GM18517 (cell line): ENCODE measurements at regions not wholly inside any gene's neighbourhood (a gene's known extent, or its start where the extent isn't known, plus 50 kb on each side); places are given as distances from the start of the nearest gene placed in this dataset.
"Not testable (repeated sequence)": the region's sequence is repeated elsewhere in the genome, so short reads cannot be mapped to it uniquely, and the experiment has no call there.

Experiments
- ATAC-seq: cut with Tn5 transposase; IDR thresholded peaks from one replicate; pipeline ENCODE4 v1.9.1; 2021; ENCODE audit warnings: mild to moderate bottlenecking, moderate library complexity; ENCODE audit not compliant: unreplicated experiment

DNA sequence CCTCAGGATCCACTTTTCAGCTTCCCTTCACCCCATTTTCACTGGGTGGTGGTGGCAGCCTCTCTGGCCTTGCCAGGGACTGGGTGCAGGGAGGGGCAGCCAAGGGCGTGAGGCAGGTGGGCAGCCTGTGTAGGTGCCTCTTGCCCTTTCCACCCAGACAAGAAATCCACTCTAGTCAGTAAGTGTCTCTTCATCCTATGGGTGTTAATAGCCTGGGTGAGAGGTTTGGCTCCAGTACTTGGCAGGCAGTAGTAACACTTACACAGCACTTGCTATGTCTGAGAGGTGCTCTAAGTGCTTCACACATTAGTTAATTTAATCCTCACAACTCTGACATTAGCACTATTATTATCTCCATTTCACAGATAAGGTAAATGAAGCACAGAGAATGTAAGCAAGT, 171.9 kb downstream of the EMP1 start:
- no peak for ATAC-seq

DNA sequence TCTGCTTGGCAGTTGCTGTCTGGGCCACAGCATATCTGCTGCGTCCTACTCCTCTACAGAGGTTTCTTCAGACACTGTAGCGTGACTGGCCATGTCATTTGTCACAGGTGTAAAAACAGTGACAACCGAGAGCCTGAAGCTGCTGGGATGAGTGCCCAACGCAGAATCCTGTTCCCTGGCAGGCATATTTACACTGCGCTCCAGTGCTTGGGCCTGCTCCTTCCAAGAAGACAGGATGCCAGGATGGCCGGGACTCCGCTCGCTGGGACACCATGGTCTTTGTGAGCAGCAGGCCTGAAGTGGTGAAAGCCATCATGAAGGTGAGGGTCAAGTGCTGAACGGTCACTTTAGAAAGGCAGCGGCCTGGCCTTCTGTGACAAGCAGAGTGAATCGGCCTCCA, 171.4 kb downstream of the EMP1 start:
- no peak for ATAC-seq

DNA sequence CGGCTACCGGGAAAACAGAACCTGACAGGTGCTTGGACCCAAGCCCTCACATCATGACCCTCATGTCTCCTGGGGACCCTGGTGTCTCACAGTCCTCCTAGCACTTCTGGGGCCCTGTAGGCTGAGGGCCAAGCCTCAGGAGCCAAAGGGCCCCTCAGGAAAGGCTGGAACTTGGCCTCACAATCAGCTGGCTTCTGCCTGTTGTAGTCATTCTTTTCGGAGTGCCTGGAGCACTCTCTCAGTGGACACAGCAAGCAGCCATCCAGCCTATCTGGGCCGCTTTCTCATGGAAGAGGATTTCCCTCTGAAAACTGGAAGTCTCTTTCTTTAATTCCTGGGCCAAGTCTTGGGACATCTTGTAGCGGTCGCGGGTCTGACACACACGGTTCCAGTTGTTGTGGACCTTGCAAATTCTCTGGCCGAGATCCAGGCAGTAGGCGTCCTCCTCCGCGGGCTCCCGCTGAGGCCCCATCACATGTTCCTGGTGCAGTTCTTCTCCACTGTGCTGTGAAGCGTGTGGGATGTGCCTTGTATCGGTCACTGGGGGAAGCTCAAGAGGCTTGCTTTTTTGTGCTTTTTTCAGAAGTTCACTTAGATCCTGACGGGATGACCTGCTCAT, 169.3 kb downstream of the EMP1 start:
- no peak for ATAC-seq

DNA sequence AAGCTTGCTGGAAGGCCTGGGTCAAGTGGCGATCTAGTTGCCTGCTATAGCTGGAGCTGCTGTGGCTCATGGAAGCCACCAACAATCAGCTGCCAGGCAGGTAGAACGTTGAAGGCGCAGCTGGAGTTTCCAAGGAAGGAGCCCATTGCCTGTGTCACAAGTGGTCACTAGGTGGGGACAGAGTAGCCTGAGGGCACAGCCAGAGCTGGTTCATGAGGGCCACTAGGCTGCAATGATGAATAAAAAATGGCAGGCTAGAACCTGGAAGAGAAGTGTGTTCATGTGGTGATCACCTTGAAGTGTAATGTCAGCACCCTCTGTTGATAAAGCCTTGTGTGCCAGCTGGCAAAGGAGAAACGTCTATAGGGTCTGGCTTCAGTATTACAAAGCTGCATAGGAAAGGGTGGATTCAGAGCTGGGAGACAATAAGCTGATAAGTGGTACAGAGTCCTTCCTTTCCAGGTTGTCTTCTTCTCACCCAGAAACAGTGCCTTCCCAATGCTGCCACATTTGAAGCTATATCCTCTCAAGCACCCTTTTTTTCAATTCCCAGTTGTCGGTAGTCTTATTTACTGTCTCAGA, 165.8 kb downstream of the EMP1 start:
- peak; percentile 93 for ATAC-seq

DNA sequence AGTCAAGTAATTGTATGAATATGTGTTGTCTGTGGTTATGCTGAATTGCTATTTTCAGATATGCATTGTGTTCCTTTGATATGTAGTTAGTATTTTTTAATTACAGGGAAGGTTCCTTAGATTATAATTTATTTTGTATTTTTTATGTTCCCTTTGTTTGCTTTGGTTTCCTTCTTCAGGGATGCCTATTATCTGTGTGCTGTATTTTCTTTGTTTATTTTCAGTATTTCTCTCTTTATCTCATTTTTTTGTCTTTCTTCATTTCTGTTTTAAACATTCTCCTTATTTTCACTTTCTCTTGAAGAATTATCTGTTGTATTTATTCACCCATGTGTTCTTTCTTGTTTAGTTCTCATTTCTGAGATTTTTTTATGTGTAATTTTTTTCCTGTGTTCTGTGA, 163.1 kb downstream of the EMP1 start:
- no peak for ATAC-seq

GRCh38 chr12:13358391-13358905, 161.9 kb downstream of the EMP1 start:
- no peak for ATAC-seq

DNA sequence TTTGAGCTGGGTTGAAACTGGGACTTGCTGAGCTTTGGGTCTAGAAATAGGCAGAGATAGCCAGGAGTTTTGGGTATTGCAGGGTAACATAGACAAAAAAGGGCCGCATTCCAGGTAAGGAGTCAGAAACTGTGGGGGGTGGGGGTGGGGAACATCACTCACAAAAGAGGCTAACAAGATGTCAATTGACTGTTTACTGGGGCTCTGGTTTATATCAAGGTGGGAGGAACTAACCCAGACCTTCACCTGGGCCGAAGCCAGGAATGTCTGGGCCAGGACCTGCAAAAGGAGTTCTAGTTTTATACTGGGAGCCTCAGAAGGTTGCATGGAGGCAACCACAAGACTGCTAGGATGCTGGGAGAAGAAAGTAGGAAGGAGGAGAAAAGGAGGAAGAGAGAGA, 154.4 kb downstream of the EMP1 start:
- ATAC-seq: no peak

DNA sequence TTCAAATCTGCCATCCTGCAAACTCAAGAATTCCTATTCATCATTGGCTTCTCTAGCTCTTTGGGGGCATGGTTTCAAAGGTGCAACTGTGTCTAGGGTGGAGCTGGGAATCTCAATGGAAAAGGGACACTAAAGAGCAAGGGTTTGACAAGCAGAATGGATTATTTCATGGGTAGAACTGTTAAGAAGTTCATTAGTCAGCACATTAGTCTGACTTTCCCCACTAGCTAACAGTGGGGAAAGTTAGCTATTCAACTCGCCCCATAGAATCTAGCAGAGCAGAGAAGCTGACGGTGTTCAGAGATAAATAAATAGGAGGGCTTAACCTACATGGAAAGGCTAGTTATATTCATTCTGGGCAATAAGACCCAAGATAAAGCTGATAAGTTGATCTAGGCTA, 153.9 kb downstream of the EMP1 start:
- no peak for ATAC-seq

DNA sequence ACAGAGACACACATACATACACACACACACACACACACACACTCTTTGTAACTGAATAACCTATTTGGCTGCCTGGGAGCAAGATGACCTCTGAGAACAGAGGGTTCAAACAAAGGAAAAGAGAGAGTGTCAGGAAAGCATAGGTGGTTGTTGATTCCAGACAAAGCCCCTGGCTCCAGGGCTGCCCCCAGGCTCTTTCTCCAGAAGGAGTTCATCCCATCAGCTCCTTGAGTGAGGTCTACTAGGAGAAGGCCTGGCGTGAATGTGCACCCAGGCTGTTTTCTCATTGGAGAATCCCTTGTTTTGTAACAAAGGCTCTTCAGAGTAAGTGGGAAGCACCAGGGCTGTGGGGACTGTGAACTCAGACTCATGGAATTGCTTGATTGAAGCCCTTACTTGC, 151.9 kb downstream of the EMP1 start:
- ATAC-seq: no peak

GRCh38 chr12:13347241-13348043, 150.9 kb downstream of the EMP1 start:
- no peak for ATAC-seq

DNA sequence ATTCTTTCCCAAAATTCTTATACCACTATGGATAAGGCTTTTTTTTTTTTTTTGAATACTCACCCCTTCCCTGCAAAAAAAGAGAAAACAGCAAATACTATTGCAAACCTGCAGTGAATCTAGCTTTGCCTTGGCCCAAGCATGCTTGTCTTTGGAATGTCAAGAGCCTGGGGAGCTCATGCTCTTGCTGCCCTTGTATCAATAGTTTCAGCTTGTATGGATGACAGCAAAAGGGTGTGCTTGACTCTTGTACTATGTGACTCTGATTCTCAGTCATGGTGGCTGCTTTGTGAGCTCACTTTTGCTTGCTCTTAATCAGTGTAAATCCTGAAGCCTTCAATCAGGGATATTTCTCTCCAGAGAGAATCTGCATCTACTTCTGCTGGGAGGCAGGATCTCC, 149.2 kb downstream of the EMP1 start:
- no peak for ATAC-seq

DNA sequence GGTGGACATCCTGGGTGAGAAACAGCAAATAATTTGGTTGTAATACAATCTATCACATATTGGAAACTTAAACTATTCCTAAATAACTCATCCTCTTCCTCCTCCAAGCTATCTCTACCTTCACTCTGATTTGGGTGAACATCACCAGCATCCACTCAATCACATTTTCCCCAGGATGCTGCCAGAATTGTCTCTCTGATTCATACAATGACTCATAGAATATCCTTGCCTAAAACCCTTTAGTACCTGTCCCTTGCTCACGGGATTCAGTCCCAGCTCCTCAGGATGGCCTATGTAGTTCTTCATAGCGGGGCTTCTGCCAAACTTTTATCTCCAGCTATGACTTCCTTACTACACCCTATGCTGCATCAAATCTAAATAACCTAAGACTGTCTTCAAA, 146.8 kb downstream of the EMP1 start:
- no peak for ATAC-seq

- ATAC-seq: no peak
Observed at GRCh38 chr12:13342971-13343370, 146.4 kb downstream of the EMP1 start.

DNA sequence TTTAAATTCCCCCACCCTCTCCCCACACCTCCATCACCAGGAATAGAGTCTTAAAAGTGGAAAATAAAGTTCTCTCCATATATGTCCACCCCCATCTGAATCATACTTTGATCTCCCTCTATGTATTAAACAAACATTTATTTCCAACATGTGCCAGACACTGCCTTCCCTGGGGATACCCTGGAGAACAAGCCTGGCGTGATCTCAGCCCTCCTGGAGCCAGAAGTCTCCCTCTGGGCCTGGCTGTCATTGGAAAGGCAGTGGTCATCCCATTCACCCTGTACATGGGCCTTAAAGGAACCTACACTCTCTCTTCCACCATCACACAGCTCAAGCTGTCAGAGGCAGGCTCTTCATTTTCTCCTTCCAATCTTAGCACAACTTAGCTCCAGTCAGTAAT, 143.6 kb downstream of the EMP1 start:
- no peak for ATAC-seq

DNA sequence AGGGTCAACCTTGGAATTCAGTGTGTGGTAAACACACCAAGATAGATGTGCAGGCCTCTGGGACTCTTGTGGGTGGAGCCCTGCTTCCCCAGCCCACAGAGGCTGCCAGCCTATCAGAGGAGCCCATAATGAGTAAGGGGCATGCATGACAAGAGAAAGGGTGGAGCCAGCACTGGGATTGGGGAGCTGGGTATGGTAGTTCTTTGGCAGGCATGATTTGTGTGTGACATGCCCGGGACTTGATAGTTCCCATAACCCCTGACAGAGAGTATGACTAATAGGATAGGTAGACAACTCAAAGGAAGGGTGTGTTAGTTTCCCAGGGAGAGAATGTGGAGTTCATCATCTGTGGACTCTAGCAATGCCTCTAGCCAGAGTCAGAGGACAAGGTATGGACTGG, 143.0 kb downstream of the EMP1 start:
- no peak for ATAC-seq

GRCh38 chr12:13339091-13339490, 142.6 kb downstream of the EMP1 start:
- ATAC-seq: no peak

DNA sequence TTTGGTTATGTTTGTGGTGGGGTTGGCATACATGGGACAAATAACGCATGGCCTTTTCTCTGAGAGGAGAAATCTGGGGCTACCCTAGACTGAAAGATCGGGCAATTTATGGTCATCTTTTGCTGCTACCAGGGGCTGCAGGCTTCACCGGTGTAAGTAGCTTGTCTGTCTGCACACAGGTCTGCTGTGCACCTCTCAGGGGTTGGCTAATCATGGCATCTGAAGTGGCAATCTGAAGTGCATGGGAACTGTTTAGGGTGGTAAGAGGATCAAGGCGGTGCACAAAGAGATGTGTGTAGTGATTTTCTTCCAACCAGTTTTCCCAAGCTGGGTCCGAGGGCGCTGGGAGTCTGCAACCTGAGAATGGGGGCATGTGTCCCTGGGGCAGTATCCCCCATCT, 141.3 kb downstream of the EMP1 start:
- ATAC-seq: no peak

- no peak for ATAC-seq
Observed at GRCh38 chr12:13336216-13336615, 139.7 kb downstream of the EMP1 start.

GRCh38 chr12:13328535-13328934, 132.0 kb downstream of the EMP1 start:
- no peak for ATAC-seq

- no peak for ATAC-seq
Observed at GRCh38 chr12:13326076-13326475, 129.6 kb downstream of the EMP1 start.

DNA sequence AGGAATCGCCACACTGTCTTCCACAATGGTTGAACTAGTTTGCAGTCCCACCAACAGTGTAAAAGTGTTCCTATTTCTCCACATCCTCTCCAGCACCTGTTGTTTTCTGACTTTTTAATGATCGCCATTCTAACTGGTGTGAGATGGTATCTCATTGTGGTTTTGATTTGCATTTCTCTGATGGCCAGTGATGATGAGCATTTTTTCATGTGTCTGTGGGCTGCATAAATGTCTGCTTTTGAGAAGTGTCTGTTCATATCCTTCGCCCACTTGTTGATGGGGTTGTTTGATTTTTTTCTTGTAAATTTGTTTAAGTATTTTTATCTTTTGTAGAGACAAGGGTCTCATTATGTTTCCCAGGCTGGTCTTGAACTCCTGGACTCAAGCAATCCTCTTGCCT, 128.5 kb downstream of the EMP1 start:
- ATAC-seq: not testable (repeated sequence)
